ENCODE measurements at regions not wholly inside any gene's neighbourhood (a gene's known extent, or its start where the extent isn't known, plus 50 kb on each side); places are given as distances from the start of the nearest gene placed in this dataset.

DNA sequence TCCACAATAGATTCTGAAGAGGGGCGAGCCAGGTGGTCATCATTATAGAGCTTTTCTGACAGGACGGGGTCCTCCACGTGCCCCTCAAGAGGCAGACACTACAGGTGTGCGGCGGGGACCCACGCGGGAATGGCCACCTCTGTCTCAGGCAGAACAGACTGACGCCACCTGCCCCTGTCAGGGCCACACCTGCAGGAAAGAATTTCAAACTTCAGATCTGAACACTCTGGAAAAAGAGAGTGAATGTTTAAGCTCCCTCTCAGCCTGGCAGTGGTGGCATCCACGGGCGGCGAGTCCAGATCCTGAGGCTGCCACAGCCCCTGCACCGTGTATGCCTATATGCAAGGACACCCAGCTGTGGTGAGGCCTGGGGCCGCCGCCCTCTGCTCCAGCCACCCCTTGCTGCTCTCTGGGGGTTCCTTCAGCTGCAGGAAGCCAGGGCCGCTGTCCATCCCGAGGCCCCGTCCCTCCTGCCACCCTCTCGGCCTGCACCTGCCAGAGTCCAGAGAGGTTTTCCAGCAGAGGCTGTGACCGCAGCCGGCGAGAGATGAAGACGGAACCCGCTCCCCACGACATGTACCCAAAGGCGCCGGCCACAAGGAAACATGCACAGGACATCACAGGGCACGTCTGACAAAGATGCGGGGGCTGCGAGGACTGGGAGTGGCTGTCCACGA lies 234.9 kb downstream of the ERMARD start:
- no peak overlapping the region for H3K4me3 ChIP-seq (ENCODE audit: low read depth, low read length)
- no peaks in the 10 kb centered on the region for H3K27me3 ChIP-seq (ENCODE audit: control insufficient read depth, insufficient read depth, low read length)
- TF ChIP-seq, protein P1, sequence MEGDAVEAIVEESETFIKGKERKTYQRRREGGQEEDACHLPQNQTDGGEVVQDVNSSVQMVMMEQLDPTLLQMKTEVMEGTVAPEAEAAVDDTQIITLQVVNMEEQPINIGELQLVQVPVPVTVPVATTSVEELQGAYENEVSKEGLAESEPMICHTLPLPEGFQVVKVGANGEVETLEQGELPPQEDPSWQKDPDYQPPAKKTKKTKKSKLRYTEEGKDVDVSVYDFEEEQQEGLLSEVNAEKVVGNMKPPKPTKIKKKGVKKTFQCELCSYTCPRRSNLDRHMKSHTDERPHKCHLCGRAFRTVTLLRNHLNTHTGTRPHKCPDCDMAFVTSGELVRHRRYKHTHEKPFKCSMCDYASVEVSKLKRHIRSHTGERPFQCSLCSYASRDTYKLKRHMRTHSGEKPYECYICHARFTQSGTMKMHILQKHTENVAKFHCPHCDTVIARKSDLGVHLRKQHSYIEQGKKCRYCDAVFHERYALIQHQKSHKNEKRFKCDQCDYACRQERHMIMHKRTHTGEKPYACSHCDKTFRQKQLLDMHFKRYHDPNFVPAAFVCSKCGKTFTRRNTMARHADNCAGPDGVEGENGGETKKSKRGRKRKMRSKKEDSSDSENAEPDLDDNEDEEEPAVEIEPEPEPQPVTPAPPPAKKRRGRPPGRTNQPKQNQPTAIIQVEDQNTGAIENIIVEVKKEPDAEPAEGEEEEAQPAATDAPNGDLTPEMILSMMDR (IDR thresholded peaks at IDR 0.05), result no peak
- H3K27ac ChIP-seq, result no peak overlapping the region
- H3K36me3 ChIP-seq (ENCODE audit: control insufficient read depth, insufficient read depth, low read length), result no peaks in the 10 kb centered on the region
- H3K4me1 ChIP-seq, result no peaks in the 10 kb centered on the region
- no peaks in the 10 kb centered on the region for H3K9me3 ChIP-seq (ENCODE audit: control insufficient read depth, low read length)
- H3K4me2 ChIP-seq (ENCODE audit: low read length), result no peak overlapping the region
- H3K9ac ChIP-seq, result no peak overlapping the region
- no peak overlapping the region for H2AFZ ChIP-seq
- no peaks in the 10 kb centered on the region for H3K79me2 ChIP-seq

DNA sequence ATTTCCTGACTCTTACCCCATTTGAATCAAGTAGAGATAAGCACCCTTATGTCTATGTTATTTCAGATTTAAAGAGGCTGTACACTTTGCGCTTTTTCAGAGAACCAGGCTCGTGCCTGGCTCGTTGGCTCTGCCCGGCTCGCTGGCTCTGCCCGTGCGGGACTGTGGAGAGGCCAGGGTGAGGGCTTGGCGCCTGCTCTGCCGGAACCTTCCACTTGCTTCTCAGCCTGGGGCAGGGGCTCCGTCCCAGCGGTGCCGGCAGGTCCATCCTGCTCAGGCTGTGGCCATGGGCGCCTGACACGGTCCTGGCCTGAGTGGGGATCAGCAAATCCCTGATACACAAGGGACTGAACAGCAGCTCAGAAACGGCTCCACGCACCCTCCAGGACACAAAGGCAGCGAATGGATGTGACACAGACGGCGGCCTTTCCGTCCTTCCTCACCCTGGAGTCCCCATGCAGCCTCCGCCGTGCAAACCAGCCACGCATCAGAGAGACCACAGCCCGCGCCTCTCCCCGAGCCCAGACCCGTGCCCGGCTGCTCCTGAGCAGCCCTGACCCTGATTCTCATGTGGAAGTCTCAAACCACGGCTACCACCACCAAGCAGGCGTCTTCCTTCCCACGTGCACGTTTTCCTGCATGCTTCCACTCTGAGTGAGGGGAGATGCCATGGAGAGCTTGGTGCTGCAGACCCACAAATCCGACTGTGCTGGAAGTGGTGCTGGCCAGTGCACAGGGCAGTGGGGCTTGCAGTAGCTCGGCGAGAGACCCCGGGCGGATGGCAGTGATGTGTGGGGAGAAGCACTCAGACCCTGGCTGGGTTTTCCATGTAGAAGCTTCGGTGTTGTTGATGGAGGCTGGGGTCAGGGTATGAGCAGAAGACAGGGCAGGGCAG lies 233.9 kb downstream of the ERMARD start:
- Histone ChIP-seq H3K27me3 (ENCODE audit: control insufficient read depth, insufficient read depth, low read length) (no peaks in the 10 kb centered on the region), H3K4me3 (ENCODE audit: low read depth, low read length) (no peak overlapping the region)

DNA sequence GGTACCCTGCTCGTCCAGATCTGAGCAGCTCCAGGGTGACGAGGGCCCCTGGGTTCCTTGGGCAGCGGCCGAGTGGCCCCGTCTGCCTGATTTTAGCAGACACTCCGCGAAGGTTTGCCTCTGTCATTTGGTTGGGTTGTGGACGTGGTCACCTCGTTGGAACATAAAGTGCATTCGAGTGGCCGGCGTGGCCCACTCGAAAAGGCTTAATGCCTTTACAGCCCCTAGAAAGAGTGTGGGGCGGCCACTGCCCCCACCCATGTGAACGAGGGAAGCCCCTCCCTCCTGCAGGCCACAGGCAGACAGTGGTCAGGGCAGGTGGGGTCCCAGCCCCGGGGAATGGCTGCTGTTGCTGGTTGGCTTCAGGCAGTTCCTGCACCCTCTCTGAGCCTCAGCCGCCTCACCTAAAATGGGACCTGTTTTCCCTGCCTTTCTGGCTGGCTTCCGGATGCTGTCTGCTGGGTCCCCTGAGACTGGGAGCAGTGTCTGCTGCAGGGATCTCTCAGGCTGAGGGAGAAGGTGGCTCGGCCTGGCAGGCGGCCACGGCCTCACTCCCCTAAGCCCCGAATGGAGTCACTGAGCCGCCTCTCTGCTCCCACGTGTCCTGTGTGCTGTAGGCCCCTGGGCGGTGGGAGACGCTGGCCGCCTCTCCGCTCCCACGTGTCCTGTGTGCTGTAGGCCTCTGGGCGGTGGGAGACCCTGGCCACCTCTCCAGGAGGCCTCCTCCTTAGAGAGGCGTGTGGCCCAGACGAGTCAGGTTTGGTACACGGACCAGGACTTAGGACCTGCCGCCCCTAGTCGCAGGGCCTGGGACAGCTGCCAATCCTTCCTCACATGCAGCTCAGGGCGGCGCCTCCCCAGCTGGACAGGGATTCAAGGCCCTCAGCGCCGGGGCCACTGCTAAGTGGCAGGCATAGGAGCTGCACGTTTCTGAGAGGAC lies 233.0 kb downstream of the ERMARD start:
- H3K9ac ChIP-seq, result no peak overlapping the region
- no peaks in the 10 kb centered on the region for H3K79me2 ChIP-seq
- no peak overlapping the region for H3K4me3 ChIP-seq (ENCODE audit: low read depth, low read length)
- no peaks in the 10 kb centered on the region for H3K36me3 ChIP-seq (ENCODE audit: control insufficient read depth, insufficient read depth, low read length)
- no peak overlapping the region for H3K4me2 ChIP-seq (ENCODE audit: low read length)
- H3K27ac ChIP-seq, result no peak overlapping the region
- H3K9me3 ChIP-seq (ENCODE audit: control insufficient read depth, low read length), result no peaks in the 10 kb centered on the region
- H3K4me1 ChIP-seq, result no peaks in the 10 kb centered on the region
- H2AFZ ChIP-seq, result no peak overlapping the region
- TF ChIP-seq, protein P1 (IDR thresholded peaks at IDR 0.05), result no peak
- H3K27me3 ChIP-seq (ENCODE audit: control insufficient read depth, insufficient read depth, low read length), result no peaks in the 10 kb centered on the region

More for the DNA sequence above, 233.9 kb downstream of the ERMARD start:
- Histone ChIP-seq H2AFZ (no peak overlapping the region), H3K36me3 (ENCODE audit: control insufficient read depth, insufficient read depth, low read length) (no peaks in the 10 kb centered on the region), H3K79me2 (no peaks in the 10 kb centered on the region), H3K27ac (no peak overlapping the region), H3K9me3 (ENCODE audit: control insufficient read depth, low read length) (no peaks in the 10 kb centered on the region), H3K4me2 (ENCODE audit: low read length) (no peak overlapping the region), H3K4me1 (no peaks in the 10 kb centered on the region), H3K9ac (no peak overlapping the region)
- TF ChIP-seq, protein P1 (IDR thresholded peaks at IDR 0.05), result no peak

DNA sequence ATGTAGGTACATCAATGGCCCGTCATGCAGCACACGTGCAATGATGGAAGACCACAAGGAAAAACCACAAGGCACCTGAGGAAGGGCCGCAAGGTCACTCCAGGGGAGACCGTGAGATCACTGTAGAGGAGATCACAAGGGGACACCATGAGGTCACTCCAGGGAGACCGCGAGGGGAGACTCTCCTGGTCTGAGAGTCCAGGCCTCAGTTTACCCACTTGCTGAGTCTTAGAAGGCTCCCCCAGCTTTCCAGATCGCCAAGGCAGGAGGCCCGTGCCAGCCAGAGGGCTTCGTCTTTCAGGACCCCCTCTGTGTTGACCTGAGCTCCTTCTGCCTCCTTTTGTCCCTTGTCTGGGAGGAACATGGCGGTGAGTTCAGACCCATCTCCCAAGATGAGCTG lies 232.2 kb downstream of the ERMARD start:
- no peak overlapping the region for H3K27ac ChIP-seq
- TF ChIP-seq, protein P1 (IDR thresholded peaks at IDR 0.05), result no peak
- no peak overlapping the region for H3K9ac ChIP-seq
- H3K9me3 ChIP-seq (ENCODE audit: control insufficient read depth, low read length), result no peaks in the 10 kb centered on the region
- H3K4me3 ChIP-seq (ENCODE audit: low read depth, low read length), result no peak overlapping the region
- no peaks in the 10 kb centered on the region for H3K4me1 ChIP-seq
- H3K79me2 ChIP-seq, result no peaks in the 10 kb centered on the region
- no peak overlapping the region for H2AFZ ChIP-seq
- no peaks in the 10 kb centered on the region for H3K27me3 ChIP-seq (ENCODE audit: control insufficient read depth, insufficient read depth, low read length)
- H3K36me3 ChIP-seq (ENCODE audit: control insufficient read depth, insufficient read depth, low read length), result no peaks in the 10 kb centered on the region
- no peak overlapping the region for H3K4me2 ChIP-seq (ENCODE audit: low read length)
